Breast epithelium (tissue), 4 donors: ENCODE measurements at regions not wholly inside any gene's neighbourhood (a gene's known extent, or its start where the extent isn't known, plus 50 kb on each side); places are given as distances from the start of the nearest gene placed in this dataset.

Experiments
- DNase-seq, 2 donors: peaks; one replicate each; pipeline ENCODE4 v3.0.0-alpha.2; 2019; ENCODE audit warnings: low spot score in 2 of 2
- H3K27ac ChIP-seq, 2 donors: fragments of 200-600 bp; sonication (generic) in 1 of 2; one replicate each; pipeline ENCODE4 v1.5.1; 2016 to 2019; ENCODE audit warnings: mild to moderate bottlenecking in 1 of 2
- H3K27me3 ChIP-seq, 2 donors: fragments of 200-600 bp; sonication (generic) in 1 of 2; one replicate each; pipeline versions ENCODE4 v1.5.1 to v1.6.0; 2017 to 2019; ENCODE audit warnings: control low read depth in 1 of 2, mild to moderate bottlenecking in 1 of 2
- H3K36me3 ChIP-seq: fragments of 200-600 bp; one replicate; pipeline ENCODE4 v1.5.1; 2019
- H3K4me1 ChIP-seq, 2 donors: fragments of 200-600 bp; sonication (generic); one replicate each; pipeline ENCODE4 v1.5.1; 2016 to 2019; ENCODE audit warnings: control low read depth in 1 of 2
- H3K4me3 ChIP-seq, 3 donors: fragments of 200-600 bp; sonication (generic); 1 replicate in 2 of 3; 2 replicates in 1 of 3; pipeline ENCODE4 v1.5.1; 2016 to 2019; ENCODE audit warnings: mild to moderate bottlenecking in 3 of 3, moderate library complexity in 2 of 3
- H3K9me3 ChIP-seq, 2 donors: fragments of 200-600 bp; sonication (generic) in 1 of 2; one replicate each; pipeline ENCODE4 v1.5.1; 2016 to 2019; ENCODE audit warnings: control low read depth in 1 of 2
- POLR2A ChIP-seq: fragments of 450-650 bp; IDR thresholded peaks from one replicate; pipeline ENCODE4 v1.6.1; 2016; ENCODE audit warnings: antibody characterized with exemption, mild to moderate bottlenecking, moderate library complexity
- POLR2AphosphoS5 ChIP-seq, 3 donors: sonication (generic); formaldehyde crosslinking; IDR thresholded peaks; one replicate each; pipeline ENCODE4 v1.6.1; 2017; ENCODE audit warnings: antibody characterized with exemption in 3 of 3
- intact Hi-C: fragments of 100-400 bp; cut with DNase I; formaldehyde crosslinking; loops from one replicate; pipeline ENCODE4 v1.15.1; 2023; ENCODE audit warnings: low total_unique reads
- TF ChIP-seq, protein P1 (sequence below), 3 donors: fragments of 450-650 bp; IDR thresholded peaks; one replicate each; pipeline ENCODE4 v1.5.1; 2016 to 2017; ENCODE audit warnings: antibody characterized with exemption in 3 of 3, mild to moderate bottlenecking in 3 of 3, moderate library complexity in 3 of 3

- DNase-seq = no peak
These were observed 184.3 kb upstream of the TACR3 start for GRCh38 chr4:103904123-103904522.

DNA sequence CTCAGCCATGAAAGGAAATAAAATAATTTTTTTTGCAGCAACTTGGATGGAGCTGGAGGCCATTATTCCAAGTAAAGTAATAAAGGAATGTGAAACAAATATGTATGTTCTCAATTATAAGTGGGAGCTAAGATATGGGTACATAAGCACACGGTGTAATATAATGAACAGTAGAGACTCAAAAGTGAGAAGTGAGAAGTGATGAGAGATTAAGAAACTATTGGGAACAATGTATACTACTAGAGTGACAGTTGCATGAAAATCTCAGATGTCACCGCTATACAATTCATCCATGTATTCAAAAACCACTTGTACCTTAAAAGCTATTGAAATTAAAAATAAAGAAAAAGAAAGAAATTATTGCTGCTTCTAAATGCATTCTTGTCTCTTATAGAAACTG lies 182.9 kb upstream of the TACR3 start:
- no peak for TF ChIP-seq POLR2A
- TF ChIP-seq, protein P1, sequence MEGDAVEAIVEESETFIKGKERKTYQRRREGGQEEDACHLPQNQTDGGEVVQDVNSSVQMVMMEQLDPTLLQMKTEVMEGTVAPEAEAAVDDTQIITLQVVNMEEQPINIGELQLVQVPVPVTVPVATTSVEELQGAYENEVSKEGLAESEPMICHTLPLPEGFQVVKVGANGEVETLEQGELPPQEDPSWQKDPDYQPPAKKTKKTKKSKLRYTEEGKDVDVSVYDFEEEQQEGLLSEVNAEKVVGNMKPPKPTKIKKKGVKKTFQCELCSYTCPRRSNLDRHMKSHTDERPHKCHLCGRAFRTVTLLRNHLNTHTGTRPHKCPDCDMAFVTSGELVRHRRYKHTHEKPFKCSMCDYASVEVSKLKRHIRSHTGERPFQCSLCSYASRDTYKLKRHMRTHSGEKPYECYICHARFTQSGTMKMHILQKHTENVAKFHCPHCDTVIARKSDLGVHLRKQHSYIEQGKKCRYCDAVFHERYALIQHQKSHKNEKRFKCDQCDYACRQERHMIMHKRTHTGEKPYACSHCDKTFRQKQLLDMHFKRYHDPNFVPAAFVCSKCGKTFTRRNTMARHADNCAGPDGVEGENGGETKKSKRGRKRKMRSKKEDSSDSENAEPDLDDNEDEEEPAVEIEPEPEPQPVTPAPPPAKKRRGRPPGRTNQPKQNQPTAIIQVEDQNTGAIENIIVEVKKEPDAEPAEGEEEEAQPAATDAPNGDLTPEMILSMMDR (IDR thresholded peaks at IDR 0.05) = no peak
- TF ChIP-seq POLR2AphosphoS5 (IDR thresholded peaks at IDR 0.05) = no peak
- Histone ChIP-seq H3K4me1 (no peaks in the 10 kb centered on the region), H3K27me3 (no peaks in the 10 kb centered on the region), H3K9me3 (no peaks in the 10 kb centered on the region), H3K36me3 (no peaks in the 10 kb centered on the region), H3K27ac (no peak overlapping the region), H3K4me3 (no peak overlapping the region)
- intact Hi-C loops = no loop called here
- no peak for DNase-seq

More at GRCh38 chr4:103904123-103904522, 184.3 kb upstream of the TACR3 start:
- Histone ChIP-seq H3K4me3 (no peak overlapping the region), H3K36me3 (no peaks in the 10 kb centered on the region), H3K4me1 (no peaks in the 10 kb centered on the region), H3K27me3 (no peaks in the 10 kb centered on the region), H3K9me3 (no peaks in the 10 kb centered on the region), H3K27ac (no peak overlapping the region)
- TF ChIP-seq, protein P1 (IDR thresholded peaks at IDR 0.05) = no peak
- TF ChIP-seq POLR2A = no peak
- intact Hi-C loops = no loop called here

- TF ChIP-seq POLR2A (no peak), POLR2AphosphoS5 (IDR thresholded peaks at IDR 0.05) (no peak)
- TF ChIP-seq, protein P1 (IDR thresholded peaks at IDR 0.05) = no peak
- no peaks in the 10 kb centered on the region for H3K27me3 ChIP-seq
- H3K27ac ChIP-seq = no peak overlapping the region
- intact Hi-C loops = no loop called here
- no peaks in the 10 kb centered on the region for H3K36me3 ChIP-seq
- peaks cover 3 to 11% of the 10 kb centered on the region in 2 donors for H3K9me3 ChIP-seq
- DNase-seq = no peak
- no peak overlapping the region for H3K4me3 ChIP-seq
- no peaks in the 10 kb centered on the region for H3K4me1 ChIP-seq
These were observed 176.2 kb upstream of the TACR3 start for GRCh38 chr4:103895876-103896465.

DNA sequence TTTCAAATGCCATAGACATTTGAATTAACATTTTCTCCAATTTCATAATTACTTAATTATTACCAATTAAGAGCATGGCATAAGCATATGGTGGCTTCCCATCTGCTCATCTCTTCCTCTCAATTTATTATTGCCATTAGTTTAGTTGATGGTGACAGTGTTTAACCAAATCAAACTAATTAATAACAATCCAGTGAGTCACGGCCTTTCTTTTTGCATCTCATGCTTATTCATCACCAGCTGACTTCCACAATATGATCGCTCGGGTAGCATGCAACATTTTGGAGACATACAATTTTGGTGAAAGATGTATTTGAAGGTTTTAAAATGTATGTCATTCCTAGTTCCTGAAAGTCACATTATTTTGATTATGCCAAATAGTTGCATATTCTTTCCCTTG lies 172.8 kb upstream of the TACR3 start:
- intact Hi-C loops = no loop called here
- DNase-seq = no peak
- no peak overlapping the region for H3K4me3 ChIP-seq
- no peaks in the 10 kb centered on the region for H3K27me3 ChIP-seq
- TF ChIP-seq, protein P1 (IDR thresholded peaks at IDR 0.05) = no peak
- TF ChIP-seq POLR2AphosphoS5 (IDR thresholded peaks at IDR 0.05) (no peak), POLR2A (no peak)
- no peaks in the 10 kb centered on the region for H3K36me3 ChIP-seq
- H3K27ac ChIP-seq = no peak overlapping the region
- peaks cover 3 to 11% of the 10 kb centered on the region in 2 donors for H3K9me3 ChIP-seq
- H3K4me1 ChIP-seq = no peaks in the 10 kb centered on the region

DNA sequence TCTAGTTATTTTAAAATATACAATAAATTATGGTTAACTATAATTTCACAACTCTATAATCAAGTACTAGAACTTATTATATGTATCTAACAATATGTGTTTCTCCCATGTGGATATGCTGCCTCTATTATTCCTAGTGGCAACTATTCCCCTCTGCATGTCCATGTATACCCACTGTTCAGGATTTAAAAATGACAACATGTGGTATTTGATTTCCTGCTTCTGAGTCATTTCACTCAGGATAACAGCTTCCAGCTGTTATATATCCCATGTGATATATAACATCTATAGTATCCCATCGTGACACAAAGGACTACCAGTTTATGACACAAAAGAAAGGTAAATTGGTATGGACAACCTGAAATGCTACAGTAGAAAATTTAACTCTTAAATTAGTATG lies 167.4 kb upstream of the TACR3 start:
- intact Hi-C loops = no loop called here

More for the DNA sequence above, 167.4 kb upstream of the TACR3 start:
- no peaks in the 10 kb centered on the region for H3K27me3 ChIP-seq
- H3K27ac ChIP-seq = no peak overlapping the region
- DNase-seq = no peak
- TF ChIP-seq POLR2AphosphoS5 (IDR thresholded peaks at IDR 0.05) = no peak
- TF ChIP-seq POLR2A = no peak
- TF ChIP-seq, protein P1 (IDR thresholded peaks at IDR 0.05) = no peak
- no peaks in the 10 kb centered on the region for H3K36me3 ChIP-seq
- no peaks in the 10 kb centered on the region for H3K4me1 ChIP-seq
- no peaks in the 10 kb centered on the region for H3K9me3 ChIP-seq
- no peak overlapping the region for H3K4me3 ChIP-seq
